Lower leg skin (tissue), 3 donors: ENCODE measurements at regions not wholly inside any gene's neighbourhood (a gene's known extent, or its start where the extent isn't known, plus 50 kb on each side); places are given as distances from the start of the nearest gene placed in this dataset.

Experiments
- CTCF ChIP-seq, 3 donors: fragments of 450-650 bp; IDR thresholded peaks; one replicate each; pipeline ENCODE4 v1.5.1; 2016; ENCODE audit warnings: antibody characterized with exemption in 3 of 3, mild to moderate bottlenecking in 3 of 3, moderate library complexity in 2 of 3
- POLR2A ChIP-seq, 2 donors: fragments of 450-650 bp; IDR thresholded peaks; one replicate each; pipeline ENCODE4 v1.6.1; 2016 to 2017; ENCODE audit warnings: antibody characterized with exemption in 2 of 2, mild to moderate bottlenecking in 1 of 2, moderate library complexity in 1 of 2

GRCh38 chr3:182530316-182530715, 263.0 kb upstream of the ATP11B start:
- TF ChIP-seq CTCF (IDR thresholded peaks at IDR 0.05) (no peak), POLR2A (IDR thresholded peaks at IDR 0.05) (no peak)
